NB4 (cell line): ENCODE measurements at regions not wholly inside any gene's neighbourhood (a gene's known extent, or its start where the extent isn't known, plus 50 kb on each side); places are given as distances from the start of the nearest gene placed in this dataset.

Experiments
- MYC ChIP-seq: IDR thresholded peaks from 2 replicates; pipeline ENCODE4 v1.6.1; 2011; ENCODE audit warnings: low read depth, low read length
- POLR2A ChIP-seq: IDR thresholded peaks from 2 replicates; pipeline ENCODE4 v1.6.1; 2011; ENCODE audit warnings: mild to moderate bottlenecking; ENCODE audit not compliant: insufficient read length; ENCODE audit errors: extremely low read depth
- TF ChIP-seq, protein P1 (sequence below): IDR thresholded peaks from one replicate; pipeline ENCODE4 v1.5.1; 2012; ENCODE audit warnings: low read depth, low read length
- TF ChIP-seq, protein P2 (sequence below): IDR thresholded peaks from 2 replicates; pipeline ENCODE4 v1.6.1; 2011; ENCODE audit warnings: low read depth, low read length

DNA sequence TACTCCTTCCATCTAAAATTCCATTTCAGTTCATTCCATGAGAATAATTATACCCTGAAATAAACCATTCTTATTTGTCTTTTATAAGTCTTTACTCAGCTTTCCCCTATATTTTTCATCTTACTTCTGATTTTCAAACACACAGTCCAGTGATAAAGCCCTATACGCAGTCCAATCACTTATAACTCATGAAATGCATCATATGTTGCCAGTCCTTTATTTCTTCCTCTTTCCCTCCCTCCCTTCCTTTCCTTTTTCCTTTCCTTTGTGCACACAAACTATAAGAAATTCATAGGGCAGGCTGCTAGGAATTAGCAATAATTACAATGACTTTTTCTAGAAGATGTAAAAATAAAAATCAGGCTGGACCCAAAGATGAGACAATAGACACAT lies 58.8 kb upstream of the RPS23 start:
- TF ChIP-seq, protein P1, sequence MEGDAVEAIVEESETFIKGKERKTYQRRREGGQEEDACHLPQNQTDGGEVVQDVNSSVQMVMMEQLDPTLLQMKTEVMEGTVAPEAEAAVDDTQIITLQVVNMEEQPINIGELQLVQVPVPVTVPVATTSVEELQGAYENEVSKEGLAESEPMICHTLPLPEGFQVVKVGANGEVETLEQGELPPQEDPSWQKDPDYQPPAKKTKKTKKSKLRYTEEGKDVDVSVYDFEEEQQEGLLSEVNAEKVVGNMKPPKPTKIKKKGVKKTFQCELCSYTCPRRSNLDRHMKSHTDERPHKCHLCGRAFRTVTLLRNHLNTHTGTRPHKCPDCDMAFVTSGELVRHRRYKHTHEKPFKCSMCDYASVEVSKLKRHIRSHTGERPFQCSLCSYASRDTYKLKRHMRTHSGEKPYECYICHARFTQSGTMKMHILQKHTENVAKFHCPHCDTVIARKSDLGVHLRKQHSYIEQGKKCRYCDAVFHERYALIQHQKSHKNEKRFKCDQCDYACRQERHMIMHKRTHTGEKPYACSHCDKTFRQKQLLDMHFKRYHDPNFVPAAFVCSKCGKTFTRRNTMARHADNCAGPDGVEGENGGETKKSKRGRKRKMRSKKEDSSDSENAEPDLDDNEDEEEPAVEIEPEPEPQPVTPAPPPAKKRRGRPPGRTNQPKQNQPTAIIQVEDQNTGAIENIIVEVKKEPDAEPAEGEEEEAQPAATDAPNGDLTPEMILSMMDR, result no peak
- TF ChIP-seq POLR2A (no peak), MYC (no peak)
- TF ChIP-seq, protein P2, sequence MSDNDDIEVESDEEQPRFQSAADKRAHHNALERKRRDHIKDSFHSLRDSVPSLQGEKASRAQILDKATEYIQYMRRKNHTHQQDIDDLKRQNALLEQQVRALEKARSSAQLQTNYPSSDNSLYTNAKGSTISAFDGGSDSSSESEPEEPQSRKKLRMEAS, result no peak
